ENCODE measurements at regions not wholly inside any gene's neighbourhood (a gene's known extent, or its start where the extent isn't known, plus 50 kb on each side); places are given as distances from the start of the nearest gene placed in this dataset.

- TF ChIP-seq, protein P1, sequence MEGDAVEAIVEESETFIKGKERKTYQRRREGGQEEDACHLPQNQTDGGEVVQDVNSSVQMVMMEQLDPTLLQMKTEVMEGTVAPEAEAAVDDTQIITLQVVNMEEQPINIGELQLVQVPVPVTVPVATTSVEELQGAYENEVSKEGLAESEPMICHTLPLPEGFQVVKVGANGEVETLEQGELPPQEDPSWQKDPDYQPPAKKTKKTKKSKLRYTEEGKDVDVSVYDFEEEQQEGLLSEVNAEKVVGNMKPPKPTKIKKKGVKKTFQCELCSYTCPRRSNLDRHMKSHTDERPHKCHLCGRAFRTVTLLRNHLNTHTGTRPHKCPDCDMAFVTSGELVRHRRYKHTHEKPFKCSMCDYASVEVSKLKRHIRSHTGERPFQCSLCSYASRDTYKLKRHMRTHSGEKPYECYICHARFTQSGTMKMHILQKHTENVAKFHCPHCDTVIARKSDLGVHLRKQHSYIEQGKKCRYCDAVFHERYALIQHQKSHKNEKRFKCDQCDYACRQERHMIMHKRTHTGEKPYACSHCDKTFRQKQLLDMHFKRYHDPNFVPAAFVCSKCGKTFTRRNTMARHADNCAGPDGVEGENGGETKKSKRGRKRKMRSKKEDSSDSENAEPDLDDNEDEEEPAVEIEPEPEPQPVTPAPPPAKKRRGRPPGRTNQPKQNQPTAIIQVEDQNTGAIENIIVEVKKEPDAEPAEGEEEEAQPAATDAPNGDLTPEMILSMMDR (IDR thresholded peaks at IDR 0.05), result no peak
- TF ChIP-seq POLR2A (IDR thresholded peaks at IDR 0.05), result no peak
Measured at GRCh38 chr2:36262581-36262980, 93.0 kb upstream of the CRIM1 start.

Data from uterus (tissue), 2 donors.